ENCODE measurements at regions not wholly inside any gene's neighbourhood (a gene's known extent, or its start where the extent isn't known, plus 50 kb on each side); places are given as distances from the start of the nearest gene placed in this dataset.

DNA sequence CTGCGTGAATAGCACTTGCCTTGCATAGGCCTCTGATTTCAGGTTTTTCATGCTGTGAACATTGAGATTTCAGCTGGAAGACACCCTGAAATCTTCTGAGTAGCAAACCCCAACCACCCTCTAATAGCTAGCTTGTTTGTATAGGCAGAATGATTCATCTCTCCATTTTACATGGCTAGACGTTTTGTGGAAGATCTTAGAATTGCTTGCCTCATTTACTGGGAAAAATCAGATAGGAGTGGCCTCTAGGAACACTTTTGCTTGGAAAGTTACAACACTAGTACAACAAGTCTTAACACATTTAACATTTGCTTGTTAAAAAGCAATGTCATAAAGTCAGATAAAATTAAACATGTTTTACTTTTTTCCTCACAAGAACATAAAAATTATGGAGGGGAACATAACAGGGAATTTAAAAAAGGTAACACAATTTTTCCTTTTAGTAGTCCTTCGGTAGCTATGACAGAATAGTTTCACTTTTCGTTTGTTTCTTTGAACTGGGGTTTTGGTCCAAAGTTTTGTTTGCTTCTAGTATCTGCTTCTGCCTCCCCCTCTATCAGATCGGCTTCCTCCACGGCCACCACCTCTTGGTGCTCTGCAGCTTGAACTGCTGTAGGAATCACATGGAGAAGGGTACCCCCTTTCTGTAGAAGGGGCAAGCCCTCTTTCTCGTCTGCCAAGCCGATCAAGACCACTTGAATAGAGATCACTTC lies 102.2 kb upstream of the PTCHD4 start:
- TF ChIP-seq POLR2AphosphoS5 (IDR thresholded peaks at IDR 0.05) (no peak), POLR2A (IDR thresholded peaks at IDR 0.05) (no peak), CTCF (IDR thresholded peaks at IDR 0.05) (no peak)
- Histone ChIP-seq H3K36me3 (no peaks in the 10 kb centered on the region), H3K27me3 (no peaks in the 10 kb centered on the region), H3K27ac (no peak overlapping the region), H3K4me1 (no peaks in the 10 kb centered on the region), H3K9me3 (no peaks in the 10 kb centered on the region), H3K4me3 (no peak overlapping the region)
- intact Hi-C loops (cut with DNase I; ENCODE audit: low total_unique reads) = no loop called here
- no peak for DNase-seq (ENCODE audit: low spot score in 2 of 2)

- TF ChIP-seq POLR2A (IDR thresholded peaks at IDR 0.05) (no peak), CTCF (IDR thresholded peaks at IDR 0.05) (no peak), POLR2AphosphoS5 (IDR thresholded peaks at IDR 0.05) (no peak)
- Histone ChIP-seq H3K27me3 (no peaks in the 10 kb centered on the region), H3K9me3 (no peaks in the 10 kb centered on the region), H3K4me1 (no peaks in the 10 kb centered on the region), H3K36me3 (no peaks in the 10 kb centered on the region), H3K4me3 (no peak overlapping the region), H3K27ac (no peak overlapping the region)
- DNase-seq (ENCODE audit: low spot score in 2 of 2) = no peak
- intact Hi-C loops (cut with DNase I; ENCODE audit: low total_unique reads) = no loop called here
Measured at GRCh38 chr6:48212501-48212900, 101.5 kb upstream of the PTCHD4 start.

DNA sequence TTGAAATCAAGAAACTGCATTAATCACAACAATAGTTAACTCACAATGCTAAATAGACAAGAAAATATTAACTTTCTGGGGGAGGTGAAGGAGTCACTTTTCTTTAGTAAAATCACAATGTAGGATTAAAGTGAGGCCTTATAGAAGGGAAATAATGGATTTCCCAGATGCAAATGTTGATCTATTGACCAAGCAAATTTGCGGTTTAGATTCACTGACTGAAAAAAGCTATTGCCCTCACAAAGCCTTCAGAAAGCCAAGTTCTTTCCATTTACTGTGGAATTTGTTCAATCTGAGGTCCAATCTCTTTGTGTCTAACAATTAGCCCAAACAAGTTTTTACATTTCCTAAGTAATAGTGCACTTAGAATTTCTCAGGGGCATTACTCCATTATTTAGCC lies 95.1 kb upstream of the PTCHD4 start:
- Histone ChIP-seq H3K27ac (no peak overlapping the region), H3K27me3 (no peaks in the 10 kb centered on the region), H3K4me3 (no peak overlapping the region), H3K36me3 (no peaks in the 10 kb centered on the region), H3K4me1 (no peaks in the 10 kb centered on the region), H3K9me3 (no peaks in the 10 kb centered on the region)
- no peak for TF ChIP-seq POLR2A (IDR thresholded peaks at IDR 0.05)
- no peak for TF ChIP-seq CTCF (IDR thresholded peaks at IDR 0.05)
- TF ChIP-seq POLR2AphosphoS5 (IDR thresholded peaks at IDR 0.05) = no peak
- intact Hi-C loops (cut with DNase I; ENCODE audit: low total_unique reads) = no loop called here
- DNase-seq (ENCODE audit: low spot score in 2 of 2) = no peak

DNA sequence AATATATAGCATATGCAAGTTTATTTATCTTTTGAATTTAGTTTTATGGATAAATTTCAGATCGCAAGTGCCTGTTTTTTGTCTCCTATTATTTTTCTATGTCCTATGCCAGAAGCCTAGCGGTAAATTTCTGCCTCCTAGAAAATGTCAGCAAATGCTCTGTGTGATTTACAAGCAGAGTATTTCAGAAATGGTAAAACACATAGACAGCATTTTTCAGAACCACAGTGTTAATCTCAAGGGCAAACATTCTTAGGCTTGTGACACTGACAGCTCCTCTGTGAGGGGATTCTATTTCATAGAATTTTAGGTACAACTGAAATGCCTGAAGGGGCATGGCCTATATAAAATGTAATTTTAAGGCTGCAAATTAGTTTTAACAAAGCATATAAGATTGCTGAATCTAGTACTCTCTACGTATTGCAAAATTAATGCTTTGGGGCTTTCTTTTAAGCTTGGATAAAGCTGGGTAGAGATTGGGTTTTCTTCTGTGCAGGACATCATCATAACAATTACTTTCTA lies 89.9 kb upstream of the PTCHD4 start:
- no peaks in the 10 kb centered on the region for H3K4me1 ChIP-seq
- intact Hi-C loops (cut with DNase I; ENCODE audit: low total_unique reads) = no loop called here
- no peak for TF ChIP-seq POLR2AphosphoS5 (IDR thresholded peaks at IDR 0.05)
- TF ChIP-seq POLR2A (IDR thresholded peaks at IDR 0.05) = no peak
- no peak for TF ChIP-seq CTCF (IDR thresholded peaks at IDR 0.05)

DNA sequence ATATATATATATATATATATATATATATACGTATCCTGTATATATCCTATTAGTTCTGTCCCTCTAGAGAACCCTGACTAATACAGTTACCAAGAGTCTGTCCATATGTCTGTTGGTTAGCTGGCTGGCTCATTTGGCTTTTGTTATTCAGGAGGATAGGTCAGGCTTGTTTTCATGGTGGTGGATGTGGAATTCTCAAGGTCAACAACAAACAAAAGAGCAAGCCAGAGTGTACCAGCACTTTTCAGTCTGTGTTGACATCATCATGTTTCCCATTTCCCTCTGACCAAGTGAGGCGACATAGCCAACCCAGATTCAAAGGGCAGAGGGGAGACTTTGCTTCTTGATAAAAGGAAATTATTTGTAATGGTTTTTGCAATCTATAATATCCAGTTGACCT lies 88.5 kb upstream of the PTCHD4 start:
- Histone ChIP-seq H3K27ac (no peak overlapping the region), H3K36me3 (no peaks in the 10 kb centered on the region), H3K4me1 (no peaks in the 10 kb centered on the region), H3K4me3 (no peak overlapping the region), H3K9me3 (no peaks in the 10 kb centered on the region), H3K27me3 (no peaks in the 10 kb centered on the region)
- intact Hi-C loops (cut with DNase I; ENCODE audit: low total_unique reads) = no loop called here
- no peak for DNase-seq (ENCODE audit: low spot score in 2 of 2)
- TF ChIP-seq CTCF (IDR thresholded peaks at IDR 0.05) = no peak

More for the DNA sequence above, 89.9 kb upstream of the PTCHD4 start:
- no peak overlapping the region for H3K27ac ChIP-seq
- no peak for DNase-seq (ENCODE audit: low spot score in 2 of 2)
- H3K36me3 ChIP-seq = no peaks in the 10 kb centered on the region
- no peaks in the 10 kb centered on the region for H3K9me3 ChIP-seq
- H3K4me3 ChIP-seq = no peak overlapping the region
- H3K27me3 ChIP-seq = no peaks in the 10 kb centered on the region
